M059J (cell line): ENCODE measurements at regions not wholly inside any gene's neighbourhood (a gene's known extent, or its start where the extent isn't known, plus 50 kb on each side); places are given as distances from the start of the nearest gene placed in this dataset.

Experiments
- DNase-seq: peaks from one replicate; pipeline ENCODE4 v3.0.0-alpha.2; 2012; ENCODE audit warnings: low read depth

- DNase-seq, result no peak
Measured at GRCh38 chr20:3311623-3312022, 72.6 kb upstream of the SLC4A11 start.

- DNase-seq, result no peak
Measured at GRCh38 chr20:3309226-3309625, 70.2 kb upstream of the SLC4A11 start.

- DNase-seq, result no peak
Measured at GRCh38 chr20:3307725-3308124, 68.7 kb upstream of the SLC4A11 start.

GRCh38 chr20:3307078-3307477 lies 68.1 kb upstream of the SLC4A11 start:
- DNase-seq, result no peak

- no peak for DNase-seq
Measured at GRCh38 chr20:3306068-3306467, 67.1 kb upstream of the SLC4A11 start.

GRCh38 chr20:3304456-3304855 lies 65.5 kb upstream of the SLC4A11 start:
- no peak for DNase-seq

GRCh38 chr20:3297079-3297378 lies 58.0 kb upstream of the SLC4A11 start:
- no peak for DNase-seq

GRCh38 chr20:3296261-3297078 lies 57.5 kb upstream of the SLC4A11 start:
- DNase-seq, result no peak
